ENCODE measurements at regions not wholly inside any gene's neighbourhood (a gene's known extent, or its start where the extent isn't known, plus 50 kb on each side); places are given as distances from the start of the nearest gene placed in this dataset.

DNA sequence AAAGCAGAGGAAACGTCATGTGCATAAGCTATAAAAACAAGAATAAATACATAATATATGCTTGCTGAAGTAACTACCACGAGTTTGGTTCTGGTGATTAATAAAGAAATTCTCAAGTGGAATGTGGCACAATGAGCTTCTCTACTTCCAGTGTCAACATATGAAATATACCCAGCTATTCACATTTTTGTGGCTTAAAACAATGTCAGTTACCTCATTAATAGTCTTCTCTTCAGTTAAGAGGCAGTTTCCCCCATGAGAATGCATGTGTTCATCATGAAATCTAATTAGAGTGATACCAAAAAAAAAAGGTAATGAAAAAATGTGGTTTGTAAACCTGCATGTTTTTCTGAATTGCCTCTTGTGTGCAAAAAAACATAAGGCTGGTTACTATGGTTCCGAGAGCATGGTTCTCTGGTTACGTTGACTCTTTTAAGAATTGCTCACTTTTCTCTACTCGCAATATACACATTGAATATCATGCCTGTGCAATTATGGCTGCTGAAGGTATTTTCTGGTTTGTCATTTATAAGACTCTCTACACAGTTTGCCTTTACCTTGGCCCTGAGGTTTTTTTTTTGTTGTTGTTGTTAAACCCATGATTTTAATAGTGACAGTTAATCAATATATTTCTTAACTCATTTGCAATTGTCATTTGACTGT, 108.2 kb downstream of the PCDH7 start:
- DNase-seq = no peak
- Histone ChIP-seq H3K9ac (ENCODE audit: insufficient read depth, low read length, poor library complexity, severe bottlenecking) (no peak overlapping the region), H3K27ac (ENCODE audit: low read depth in 1 of 2, low read length in 2 of 2) (no peak overlapping the region), H3K27me3 (ENCODE audit: control insufficient read depth in 2 of 2, insufficient read depth in 2 of 2, low read length in 2 of 2) (no peaks in the 10 kb centered on the region), H3K4me1 (ENCODE audit: control insufficient read depth in 1 of 2, insufficient read depth in 2 of 2, low read length in 2 of 2) (no peaks in the 10 kb centered on the region), H3K4me2 (replicated peaks; ENCODE audit: extremely low read depth, low read length, poor library complexity, severe bottlenecking) (no peak overlapping the region), H2AFZ (ENCODE audit: insufficient read depth, low read depth, low read length, poor library complexity, severe bottlenecking) (no peak overlapping the region), H3K36me3 (replicated peaks in 1 of 2; ENCODE audit: control insufficient read depth in 1 of 2, insufficient read depth in 2 of 2, low read length in 2 of 2) (no peaks in the 10 kb centered on the region), H4K20me1 (ENCODE audit: insufficient read depth, low read length) (no peaks in the 10 kb centered on the region), H3K9me3 (replicated peaks in 1 of 2; ENCODE audit: control insufficient read depth in 1 of 2, insufficient read depth in 1 of 2, low read length in 2 of 2) (no peaks in the 10 kb centered on the region), H3K79me2 (ENCODE audit: insufficient read depth, low read length) (no peaks in the 10 kb centered on the region), H3K4me3 (replicated peaks in 1 of 3; ENCODE audit: low read depth in 2 of 3, low read length in 3 of 3) (no peak overlapping the region)
- H3K36me3 Mint-ChIP-seq = no peaks in the 10 kb centered on the region
- no peaks in the 10 kb centered on the region for H3K4me1 Mint-ChIP-seq
- intact Hi-C loops (cut with micrococcal nuclease) = no loop called here
- peaks cover 0 to 2% (median 0%) of the 10 kb centered on the region in 3 donors for H3K27me3 Mint-ChIP-seq (ENCODE audit: low read depth in 3 of 3)
- TF ChIP-seq, protein P1, sequence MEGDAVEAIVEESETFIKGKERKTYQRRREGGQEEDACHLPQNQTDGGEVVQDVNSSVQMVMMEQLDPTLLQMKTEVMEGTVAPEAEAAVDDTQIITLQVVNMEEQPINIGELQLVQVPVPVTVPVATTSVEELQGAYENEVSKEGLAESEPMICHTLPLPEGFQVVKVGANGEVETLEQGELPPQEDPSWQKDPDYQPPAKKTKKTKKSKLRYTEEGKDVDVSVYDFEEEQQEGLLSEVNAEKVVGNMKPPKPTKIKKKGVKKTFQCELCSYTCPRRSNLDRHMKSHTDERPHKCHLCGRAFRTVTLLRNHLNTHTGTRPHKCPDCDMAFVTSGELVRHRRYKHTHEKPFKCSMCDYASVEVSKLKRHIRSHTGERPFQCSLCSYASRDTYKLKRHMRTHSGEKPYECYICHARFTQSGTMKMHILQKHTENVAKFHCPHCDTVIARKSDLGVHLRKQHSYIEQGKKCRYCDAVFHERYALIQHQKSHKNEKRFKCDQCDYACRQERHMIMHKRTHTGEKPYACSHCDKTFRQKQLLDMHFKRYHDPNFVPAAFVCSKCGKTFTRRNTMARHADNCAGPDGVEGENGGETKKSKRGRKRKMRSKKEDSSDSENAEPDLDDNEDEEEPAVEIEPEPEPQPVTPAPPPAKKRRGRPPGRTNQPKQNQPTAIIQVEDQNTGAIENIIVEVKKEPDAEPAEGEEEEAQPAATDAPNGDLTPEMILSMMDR (IDR thresholded peaks at IDR 0.05) = no peak
- H3K4me3 Mint-ChIP-seq = no peak overlapping the region
- WGBS (ENCODE audit: insufficient coverage) = no CpG with 5 or more reads among the region's 5 CpGs
- peaks cover 0 to 2% (median 0%) of the 10 kb centered on the region in 7 donors for H3K9me3 Mint-ChIP-seq
- no peak overlapping the region for H3K27ac Mint-ChIP-seq

GRCh38 chr4:30832639-30833038, 112.5 kb downstream of the PCDH7 start:
- no CpG with 5 or more reads among the region's 2 CpGs for WGBS (ENCODE audit: insufficient coverage)
- no peak overlapping the region for H3K4me2 ChIP-seq (replicated peaks; ENCODE audit: extremely low read depth, low read length, poor library complexity, severe bottlenecking)
- no peak for DNase-seq
- no peaks in the 10 kb centered on the region for H3K36me3 Mint-ChIP-seq
- H3K36me3 ChIP-seq (replicated peaks in 1 of 2; ENCODE audit: control insufficient read depth in 1 of 2, insufficient read depth in 2 of 2, low read length in 2 of 2) = no peaks in the 10 kb centered on the region
- no peaks in the 10 kb centered on the region for H3K79me2 ChIP-seq (ENCODE audit: insufficient read depth, low read length)
- H3K27ac Mint-ChIP-seq = no peak overlapping the region
- intact Hi-C loops (cut with micrococcal nuclease) = no loop called here
- no peak overlapping the region for H3K27ac ChIP-seq (ENCODE audit: low read depth in 1 of 2, low read length in 2 of 2)
- TF ChIP-seq, protein P1 (IDR thresholded peaks at IDR 0.05) = no peak
- no peak overlapping the region for H3K4me3 ChIP-seq (replicated peaks in 1 of 3; ENCODE audit: low read depth in 2 of 3, low read length in 3 of 3)
- no peak overlapping the region for H3K9ac ChIP-seq (ENCODE audit: insufficient read depth, low read length, poor library complexity, severe bottlenecking)
- H3K4me1 Mint-ChIP-seq = no peaks in the 10 kb centered on the region
- H3K27me3 Mint-ChIP-seq (ENCODE audit: low read depth in 3 of 3) = peaks cover 0 to 3% (median 2%) of the 10 kb centered on the region in 3 donors
- H3K9me3 ChIP-seq (replicated peaks in 1 of 2; ENCODE audit: control insufficient read depth in 1 of 2, insufficient read depth in 1 of 2, low read length in 2 of 2) = no peaks in the 10 kb centered on the region
- H2AFZ ChIP-seq (ENCODE audit: insufficient read depth, low read depth, low read length, poor library complexity, severe bottlenecking) = no peak overlapping the region
- H4K20me1 ChIP-seq (ENCODE audit: insufficient read depth, low read length) = no peaks in the 10 kb centered on the region
- H3K27me3 ChIP-seq (ENCODE audit: control insufficient read depth in 2 of 2, insufficient read depth in 2 of 2, low read length in 2 of 2) = no peaks in the 10 kb centered on the region
- H3K9me3 Mint-ChIP-seq = no peaks in the 10 kb centered on the region
- no peak overlapping the region for H3K4me3 Mint-ChIP-seq
- no peaks in the 10 kb centered on the region for H3K4me1 ChIP-seq (ENCODE audit: control insufficient read depth in 1 of 2, insufficient read depth in 2 of 2, low read length in 2 of 2)
